A549 (cell line): ENCODE measurements at regions not wholly inside any gene's neighbourhood (a gene's known extent, or its start where the extent isn't known, plus 50 kb on each side); places are given as distances from the start of the nearest gene placed in this dataset.

Experiments
- EP300 ChIP-seq, 2 experiments: fragments of >200 bp; sonication (Bioruptor Twin); formaldehyde crosslinking; IDR thresholded peaks; 2 replicates in 1 of 2; 3 replicates in 1 of 2; pipeline ENCODE4 v1.6.1; 2016 to 2017
- MAZ ChIP-seq: fragments of 150-350 bp; IDR thresholded peaks from 2 replicates; pipeline ENCODE4 v1.6.1; 2014; ENCODE audit warnings: antibody characterized with exemption, low read depth, low read length, borderline replicate concordance
- NPAS2 ChIP-seq: fragments of 250-450 bp; sonication (Bioruptor Pico); IDR thresholded peaks from 2 replicates; pipeline ENCODE4 v1.8.0; 2022; ENCODE audit warnings: mild to moderate bottlenecking, moderate library complexity, borderline replicate concordance
- POLR2AphosphoS2 ChIP-seq: conservative IDR thresholded peaks from 2 replicates; pipeline ENCODE4 v1.6.1; 2012; ENCODE audit warnings: low read length, improper control_type of control experiment, inconsistent platforms
- RCOR1 ChIP-seq: fragments of 150-350 bp; IDR thresholded peaks from 2 replicates; pipeline ENCODE4 v1.6.1; 2014; ENCODE audit warnings: antibody characterized with exemption, low read length, low read depth
- ZNF302 ChIP-seq: fragments of 250-450 bp; sonication (Bioruptor Pico); IDR thresholded peaks from 2 replicates; pipeline ENCODE4 v1.9.0; 2021; ENCODE audit warnings: inconsistent platforms, mild to moderate bottlenecking, moderate library complexity
- TF ChIP-seq, protein P1 (sequence below): fragments of >200 bp; sonication (Bioruptor Twin); formaldehyde crosslinking; IDR thresholded peaks from 3 replicates; pipeline ENCODE4 v1.5.1; 2016
- TF ChIP-seq, protein P2 (sequence below): fragments of 200-600 bp; sonication (generic); IDR thresholded peaks from 2 replicates; pipeline ENCODE4 v1.6.1; 2016; ENCODE audit warnings: antibody characterized with exemption, mild to moderate bottlenecking, moderate library complexity
- TF ChIP-seq, protein P3 (sequence below): fragments of 250-450 bp; sonication (Bioruptor Pico); IDR thresholded peaks from 2 replicates; pipeline ENCODE4 v1.5.0; 2021; ENCODE audit warnings: mild to moderate bottlenecking, moderate library complexity, borderline replicate concordance

DNA sequence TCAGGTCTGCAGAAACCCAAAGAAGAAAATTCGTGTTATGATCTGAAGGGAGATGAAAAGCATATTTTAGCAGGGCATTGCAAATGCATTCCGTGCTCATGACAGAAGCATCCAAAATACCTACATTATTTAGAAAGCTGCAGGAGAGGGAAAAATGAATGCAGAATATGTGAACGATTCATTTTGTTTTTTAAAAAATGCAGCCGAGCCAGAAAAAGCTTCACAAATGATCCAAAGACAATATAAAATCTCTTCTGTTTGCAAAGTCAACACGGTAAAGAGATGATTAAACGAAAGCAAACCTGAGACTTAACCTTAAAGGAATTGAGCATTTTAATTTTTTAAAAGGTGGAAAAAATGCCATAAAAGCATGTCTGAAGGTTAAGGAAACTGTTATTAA, 136.1 kb upstream of the SULF2 start:
- TF ChIP-seq MAZ (no peak), EP300 (IDR thresholded peaks at IDR 0.05) (no peak), RCOR1 (no peak), ZNF302 (CRISPR knock-in tag) (no peak), POLR2AphosphoS2 (no peak), NPAS2 (CRISPR knock-in tag) (no peak)
- TF ChIP-seq, protein P1, sequence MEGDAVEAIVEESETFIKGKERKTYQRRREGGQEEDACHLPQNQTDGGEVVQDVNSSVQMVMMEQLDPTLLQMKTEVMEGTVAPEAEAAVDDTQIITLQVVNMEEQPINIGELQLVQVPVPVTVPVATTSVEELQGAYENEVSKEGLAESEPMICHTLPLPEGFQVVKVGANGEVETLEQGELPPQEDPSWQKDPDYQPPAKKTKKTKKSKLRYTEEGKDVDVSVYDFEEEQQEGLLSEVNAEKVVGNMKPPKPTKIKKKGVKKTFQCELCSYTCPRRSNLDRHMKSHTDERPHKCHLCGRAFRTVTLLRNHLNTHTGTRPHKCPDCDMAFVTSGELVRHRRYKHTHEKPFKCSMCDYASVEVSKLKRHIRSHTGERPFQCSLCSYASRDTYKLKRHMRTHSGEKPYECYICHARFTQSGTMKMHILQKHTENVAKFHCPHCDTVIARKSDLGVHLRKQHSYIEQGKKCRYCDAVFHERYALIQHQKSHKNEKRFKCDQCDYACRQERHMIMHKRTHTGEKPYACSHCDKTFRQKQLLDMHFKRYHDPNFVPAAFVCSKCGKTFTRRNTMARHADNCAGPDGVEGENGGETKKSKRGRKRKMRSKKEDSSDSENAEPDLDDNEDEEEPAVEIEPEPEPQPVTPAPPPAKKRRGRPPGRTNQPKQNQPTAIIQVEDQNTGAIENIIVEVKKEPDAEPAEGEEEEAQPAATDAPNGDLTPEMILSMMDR = no peak
- TF ChIP-seq, protein P2, sequence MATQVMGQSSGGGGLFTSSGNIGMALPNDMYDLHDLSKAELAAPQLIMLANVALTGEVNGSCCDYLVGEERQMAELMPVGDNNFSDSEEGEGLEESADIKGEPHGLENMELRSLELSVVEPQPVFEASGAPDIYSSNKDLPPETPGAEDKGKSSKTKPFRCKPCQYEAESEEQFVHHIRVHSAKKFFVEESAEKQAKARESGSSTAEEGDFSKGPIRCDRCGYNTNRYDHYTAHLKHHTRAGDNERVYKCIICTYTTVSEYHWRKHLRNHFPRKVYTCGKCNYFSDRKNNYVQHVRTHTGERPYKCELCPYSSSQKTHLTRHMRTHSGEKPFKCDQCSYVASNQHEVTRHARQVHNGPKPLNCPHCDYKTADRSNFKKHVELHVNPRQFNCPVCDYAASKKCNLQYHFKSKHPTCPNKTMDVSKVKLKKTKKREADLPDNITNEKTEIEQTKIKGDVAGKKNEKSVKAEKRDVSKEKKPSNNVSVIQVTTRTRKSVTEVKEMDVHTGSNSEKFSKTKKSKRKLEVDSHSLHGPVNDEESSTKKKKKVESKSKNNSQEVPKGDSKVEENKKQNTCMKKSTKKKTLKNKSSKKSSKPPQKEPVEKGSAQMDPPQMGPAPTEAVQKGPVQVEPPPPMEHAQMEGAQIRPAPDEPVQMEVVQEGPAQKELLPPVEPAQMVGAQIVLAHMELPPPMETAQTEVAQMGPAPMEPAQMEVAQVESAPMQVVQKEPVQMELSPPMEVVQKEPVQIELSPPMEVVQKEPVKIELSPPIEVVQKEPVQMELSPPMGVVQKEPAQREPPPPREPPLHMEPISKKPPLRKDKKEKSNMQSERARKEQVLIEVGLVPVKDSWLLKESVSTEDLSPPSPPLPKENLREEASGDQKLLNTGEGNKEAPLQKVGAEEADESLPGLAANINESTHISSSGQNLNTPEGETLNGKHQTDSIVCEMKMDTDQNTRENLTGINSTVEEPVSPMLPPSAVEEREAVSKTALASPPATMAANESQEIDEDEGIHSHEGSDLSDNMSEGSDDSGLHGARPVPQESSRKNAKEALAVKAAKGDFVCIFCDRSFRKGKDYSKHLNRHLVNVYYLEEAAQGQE = no peak
- TF ChIP-seq, protein P3, sequence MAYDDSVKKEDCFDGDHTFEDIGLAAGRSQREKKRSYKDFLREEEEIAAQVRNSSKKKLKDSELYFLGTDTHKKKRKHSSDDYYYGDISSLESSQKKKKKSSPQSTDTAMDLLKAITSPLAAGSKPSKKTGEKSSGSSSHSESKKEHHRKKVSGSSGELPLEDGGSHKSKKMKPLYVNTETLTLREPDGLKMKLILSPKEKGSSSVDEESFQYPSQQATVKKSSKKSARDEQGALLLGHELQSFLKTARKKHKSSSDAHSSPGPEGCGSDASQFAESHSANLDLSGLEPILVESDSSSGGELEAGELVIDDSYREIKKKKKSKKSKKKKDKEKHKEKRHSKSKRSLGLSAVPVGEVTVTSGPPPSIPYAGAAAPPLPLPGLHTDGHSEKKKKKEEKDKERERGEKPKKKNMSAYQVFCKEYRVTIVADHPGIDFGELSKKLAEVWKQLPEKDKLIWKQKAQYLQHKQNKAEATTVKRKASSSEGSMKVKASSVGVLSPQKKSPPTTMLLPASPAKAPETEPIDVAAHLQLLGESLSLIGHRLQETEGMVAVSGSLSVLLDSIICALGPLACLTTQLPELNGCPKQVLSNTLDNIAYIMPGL (CRISPR knock-in tag) = no peak
